Testis (tissue), 2 donors: ENCODE measurements at regions not wholly inside any gene's neighbourhood (a gene's known extent, or its start where the extent isn't known, plus 50 kb on each side); places are given as distances from the start of the nearest gene placed in this dataset.

Source experiments
- DNase-seq: peaks from one replicate; pipeline ENCODE4 v3.0.0-alpha.2; 2019
- H3K27ac ChIP-seq, 2 donors: fragments of 200-600 bp; sonication (generic); one replicate each; pipeline ENCODE4 v1.5.1; 2019
- H3K27me3 ChIP-seq: fragments of 200-600 bp; sonication (generic); one replicate; pipeline ENCODE4 v1.5.1; 2019
- H3K36me3 ChIP-seq: fragments of 200-600 bp; sonication (generic); one replicate; pipeline ENCODE4 v1.5.1; 2017; ENCODE audit warnings: low read depth; ENCODE audit errors: missing control alignments
- H3K4me1 ChIP-seq: fragments of 200-600 bp; sonication (generic); one replicate; pipeline ENCODE4 v1.5.1; 2019
- H3K4me3 ChIP-seq, 2 donors: fragments of 200-600 bp; sonication (generic); one replicate each; pipeline ENCODE4 v1.5.1; 2017 to 2019
- H3K9me3 ChIP-seq: fragments of 200-600 bp; sonication (generic); one replicate; pipeline ENCODE4 v1.5.1; 2017
- CTCF ChIP-seq, 3 experiments: fragments of 450-650 bp in 2 of 3; fragments of 200-600 bp in 1 of 3; sonication (generic) in 1 of 3; IDR thresholded peaks; one replicate each; pipeline ENCODE4 v1.5.1; 2016 to 2019; ENCODE audit warnings: antibody characterized with exemption in 3 of 3, mild to moderate bottlenecking in 2 of 3, moderate library complexity in 1 of 3
- POLR2A ChIP-seq: fragments of 450-650 bp; IDR thresholded peaks from one replicate; pipeline ENCODE4 v1.6.1; 2017; ENCODE audit warnings: antibody characterized with exemption, mild to moderate bottlenecking, moderate library complexity
- WGBS, 2 donors: methylation state at CpG; one replicate each; pipeline ENCODE4 v1.1.5; 2018; 5-methylcytosine and 5-hydroxymethylcytosine counted together
- intact Hi-C: fragments of 100-400 bp; cut with DNase I; formaldehyde crosslinking; loops from one replicate; pipeline ENCODE4 v1.15.1; 2023; ENCODE audit warnings: low total_unique reads

DNA sequence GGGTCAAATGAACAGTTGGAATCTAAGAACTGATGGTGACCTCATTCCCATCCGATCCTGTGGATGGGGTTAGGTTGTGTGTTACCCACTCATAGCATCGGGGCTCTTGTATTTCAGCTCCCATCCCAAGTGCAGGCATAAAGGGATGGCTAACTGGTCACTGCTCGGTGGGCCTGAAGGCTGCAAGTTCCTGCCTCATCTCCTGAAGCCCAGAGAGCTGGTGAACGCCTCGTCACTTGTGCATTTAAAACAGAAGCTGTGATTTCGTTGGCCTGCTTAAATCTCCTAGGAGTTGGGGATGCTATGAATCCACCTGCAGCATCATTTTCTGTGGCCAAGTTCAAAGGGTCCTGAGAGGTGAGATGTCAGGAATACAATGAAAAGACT lies 477.0 kb downstream of the TBC1D22A start:
- H3K9me3 ChIP-seq: no peaks in the 10 kb centered on the region
- intact Hi-C loops: no loop called here
- TF ChIP-seq POLR2A (no peak), CTCF (IDR thresholded peaks at IDR 0.05) (no peak)
- no peaks in the 10 kb centered on the region for H3K27me3 ChIP-seq
- no peaks in the 10 kb centered on the region for H3K36me3 ChIP-seq
- no peaks in the 10 kb centered on the region for H3K4me1 ChIP-seq
- H3K27ac ChIP-seq: no peak overlapping the region
- no peak overlapping the region for H3K4me3 ChIP-seq
- DNase-seq: no peak
- WGBS, 2 donors: 76 to 92% methylated on average over 3 to 6 of the region's 6 CpGs

DNA sequence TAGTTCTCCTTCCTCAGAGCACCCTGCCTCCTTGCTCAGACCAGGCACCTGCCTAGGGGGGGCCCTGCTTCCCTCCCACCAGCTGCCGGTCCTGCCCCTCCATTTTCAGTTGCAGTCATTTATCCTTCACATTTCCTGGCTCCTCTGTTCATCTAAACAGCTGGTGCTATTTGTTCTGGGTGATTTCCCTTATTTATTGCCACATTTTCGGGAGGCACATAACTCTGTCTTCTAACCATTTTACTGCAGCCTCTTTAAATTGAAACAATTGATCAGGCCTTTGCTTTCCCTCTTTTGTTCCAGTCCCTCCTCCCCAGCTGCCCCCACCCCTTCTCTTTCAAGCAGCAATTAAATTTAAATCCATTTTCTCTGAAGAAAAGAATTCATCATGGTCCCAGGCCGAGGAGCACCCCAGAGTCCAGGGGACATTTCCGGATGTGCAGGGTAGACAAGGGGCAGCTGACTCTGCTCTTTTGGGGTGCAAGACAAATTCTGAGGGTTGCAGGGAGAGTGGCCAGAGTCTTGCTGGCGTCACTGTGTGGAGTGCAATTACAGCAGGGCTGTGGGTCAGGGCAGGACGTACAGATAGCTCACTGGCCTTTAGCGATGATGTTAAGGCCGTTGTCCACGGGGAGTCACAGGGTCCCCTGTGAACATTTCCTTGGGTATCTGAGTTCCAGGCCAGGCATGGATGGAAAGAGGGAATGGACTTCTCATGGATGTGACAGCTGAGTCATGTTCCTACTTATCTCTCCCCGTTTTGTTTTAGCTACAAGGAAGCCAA lies 476.4 kb downstream of the TBC1D22A start:
- H3K9me3 ChIP-seq: no peaks in the 10 kb centered on the region
- no peak for DNase-seq
- H3K4me3 ChIP-seq: no peak overlapping the region
- TF ChIP-seq CTCF (IDR thresholded peaks at IDR 0.05) (no peak), POLR2A (no peak)
- no peaks in the 10 kb centered on the region for H3K4me1 ChIP-seq
- 66 to 72% methylated on average over 8 to 10 of the region's 10 CpGs for WGBS, 2 donors
- no peak overlapping the region for H3K27ac ChIP-seq
- H3K36me3 ChIP-seq: no peaks in the 10 kb centered on the region
- H3K27me3 ChIP-seq: no peaks in the 10 kb centered on the region
- intact Hi-C loops: no loop called here

DNA sequence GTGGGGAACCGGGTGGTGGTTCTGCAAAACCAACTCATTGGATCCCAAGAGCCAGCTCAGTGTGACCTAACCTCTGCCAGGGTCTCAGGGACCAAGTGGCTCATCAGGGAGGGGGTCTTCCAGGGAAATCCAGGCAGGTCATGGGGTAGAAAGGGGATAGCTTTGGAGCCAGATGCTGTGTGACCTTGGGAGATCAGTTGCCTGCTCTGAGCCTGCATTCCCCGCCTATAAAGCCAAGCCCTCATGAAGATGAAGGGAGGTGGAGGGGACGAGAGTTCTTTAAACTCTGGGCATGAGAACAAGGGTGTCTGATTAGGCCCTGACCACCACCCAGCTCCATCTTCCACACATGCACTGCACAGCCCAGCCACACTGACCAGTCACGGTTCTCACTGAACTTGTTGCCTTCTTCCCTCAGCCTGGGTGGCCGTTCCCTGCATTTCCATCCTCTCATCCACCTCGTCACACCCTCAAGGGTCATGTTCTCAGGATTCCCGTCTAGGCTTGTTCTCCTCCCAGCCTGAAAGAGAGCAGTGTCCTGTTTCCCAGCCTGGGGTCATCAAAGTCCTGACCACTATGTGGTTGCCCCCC lies 475.5 kb downstream of the TBC1D22A start:
- intact Hi-C loops: no loop called here
- Histone ChIP-seq H3K36me3 (no peaks in the 10 kb centered on the region), H3K27ac (no peak overlapping the region), H3K9me3 (no peaks in the 10 kb centered on the region), H3K4me1 (no peaks in the 10 kb centered on the region), H3K4me3 (no peak overlapping the region), H3K27me3 (no peaks in the 10 kb centered on the region)
- no peak for TF ChIP-seq CTCF (IDR thresholded peaks at IDR 0.05)
- no peak for TF ChIP-seq POLR2A
- WGBS, 2 donors: 87 to 92% methylated on average over 7 of the region's 7 CpGs
- no peak for DNase-seq

GRCh38 chr22:47236718-47237117 lies 474.3 kb downstream of the TBC1D22A start:
- WGBS, 2 donors: 77 to 84% methylated on average over 1 of the region's 1 CpG
- H3K4me1 ChIP-seq: no peaks in the 10 kb centered on the region
- no peak overlapping the region for H3K4me3 ChIP-seq
- H3K36me3 ChIP-seq: no peaks in the 10 kb centered on the region
- H3K9me3 ChIP-seq: no peaks in the 10 kb centered on the region
- DNase-seq: no peak
- no peaks in the 10 kb centered on the region for H3K27me3 ChIP-seq
- intact Hi-C loops: no loop called here
- no peak for TF ChIP-seq POLR2A
- no peak for TF ChIP-seq CTCF (IDR thresholded peaks at IDR 0.05)
- no peak overlapping the region for H3K27ac ChIP-seq

- no peak overlapping the region for H3K4me3 ChIP-seq
- H3K36me3 ChIP-seq: no peaks in the 10 kb centered on the region
- WGBS, 2 donors: 73 to 96% methylated on average over 2 of the region's 2 CpGs
- no peaks in the 10 kb centered on the region for H3K9me3 ChIP-seq
- DNase-seq: no peak
- intact Hi-C loops: no loop called here
- no peaks in the 10 kb centered on the region for H3K27me3 ChIP-seq
- H3K4me1 ChIP-seq: no peaks in the 10 kb centered on the region
- no peak overlapping the region for H3K27ac ChIP-seq
- TF ChIP-seq POLR2A (no peak), CTCF (IDR thresholded peaks at IDR 0.05) (no peak)
Measured at GRCh38 chr22:47236161-47236560, 473.7 kb downstream of the TBC1D22A start.
